ENCODE measurements at regions not wholly inside any gene's neighbourhood (a gene's known extent, or its start where the extent isn't known, plus 50 kb on each side); places are given as distances from the start of the nearest gene placed in this dataset.

DNA sequence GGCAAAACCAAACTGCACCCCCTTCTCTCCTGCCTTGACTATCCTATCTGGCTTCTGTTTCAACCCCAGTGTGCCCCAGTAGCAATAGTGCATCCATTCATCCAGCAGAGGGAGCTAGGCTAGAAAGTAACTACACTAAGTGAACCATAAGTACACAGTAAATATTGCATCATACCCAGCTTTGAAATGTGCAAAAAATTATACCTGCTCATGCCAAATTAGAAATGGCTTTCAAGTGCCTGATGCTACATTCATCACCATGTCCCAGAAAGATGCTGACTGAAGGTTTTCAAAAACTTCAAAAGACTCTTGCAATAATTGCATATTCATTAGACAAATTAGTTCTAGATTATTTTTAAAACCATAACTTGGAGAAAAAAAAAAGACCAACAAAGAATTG lies 153.5 kb downstream of the PRELID2 start (continued):
- TF ChIP-seq, protein P1, sequence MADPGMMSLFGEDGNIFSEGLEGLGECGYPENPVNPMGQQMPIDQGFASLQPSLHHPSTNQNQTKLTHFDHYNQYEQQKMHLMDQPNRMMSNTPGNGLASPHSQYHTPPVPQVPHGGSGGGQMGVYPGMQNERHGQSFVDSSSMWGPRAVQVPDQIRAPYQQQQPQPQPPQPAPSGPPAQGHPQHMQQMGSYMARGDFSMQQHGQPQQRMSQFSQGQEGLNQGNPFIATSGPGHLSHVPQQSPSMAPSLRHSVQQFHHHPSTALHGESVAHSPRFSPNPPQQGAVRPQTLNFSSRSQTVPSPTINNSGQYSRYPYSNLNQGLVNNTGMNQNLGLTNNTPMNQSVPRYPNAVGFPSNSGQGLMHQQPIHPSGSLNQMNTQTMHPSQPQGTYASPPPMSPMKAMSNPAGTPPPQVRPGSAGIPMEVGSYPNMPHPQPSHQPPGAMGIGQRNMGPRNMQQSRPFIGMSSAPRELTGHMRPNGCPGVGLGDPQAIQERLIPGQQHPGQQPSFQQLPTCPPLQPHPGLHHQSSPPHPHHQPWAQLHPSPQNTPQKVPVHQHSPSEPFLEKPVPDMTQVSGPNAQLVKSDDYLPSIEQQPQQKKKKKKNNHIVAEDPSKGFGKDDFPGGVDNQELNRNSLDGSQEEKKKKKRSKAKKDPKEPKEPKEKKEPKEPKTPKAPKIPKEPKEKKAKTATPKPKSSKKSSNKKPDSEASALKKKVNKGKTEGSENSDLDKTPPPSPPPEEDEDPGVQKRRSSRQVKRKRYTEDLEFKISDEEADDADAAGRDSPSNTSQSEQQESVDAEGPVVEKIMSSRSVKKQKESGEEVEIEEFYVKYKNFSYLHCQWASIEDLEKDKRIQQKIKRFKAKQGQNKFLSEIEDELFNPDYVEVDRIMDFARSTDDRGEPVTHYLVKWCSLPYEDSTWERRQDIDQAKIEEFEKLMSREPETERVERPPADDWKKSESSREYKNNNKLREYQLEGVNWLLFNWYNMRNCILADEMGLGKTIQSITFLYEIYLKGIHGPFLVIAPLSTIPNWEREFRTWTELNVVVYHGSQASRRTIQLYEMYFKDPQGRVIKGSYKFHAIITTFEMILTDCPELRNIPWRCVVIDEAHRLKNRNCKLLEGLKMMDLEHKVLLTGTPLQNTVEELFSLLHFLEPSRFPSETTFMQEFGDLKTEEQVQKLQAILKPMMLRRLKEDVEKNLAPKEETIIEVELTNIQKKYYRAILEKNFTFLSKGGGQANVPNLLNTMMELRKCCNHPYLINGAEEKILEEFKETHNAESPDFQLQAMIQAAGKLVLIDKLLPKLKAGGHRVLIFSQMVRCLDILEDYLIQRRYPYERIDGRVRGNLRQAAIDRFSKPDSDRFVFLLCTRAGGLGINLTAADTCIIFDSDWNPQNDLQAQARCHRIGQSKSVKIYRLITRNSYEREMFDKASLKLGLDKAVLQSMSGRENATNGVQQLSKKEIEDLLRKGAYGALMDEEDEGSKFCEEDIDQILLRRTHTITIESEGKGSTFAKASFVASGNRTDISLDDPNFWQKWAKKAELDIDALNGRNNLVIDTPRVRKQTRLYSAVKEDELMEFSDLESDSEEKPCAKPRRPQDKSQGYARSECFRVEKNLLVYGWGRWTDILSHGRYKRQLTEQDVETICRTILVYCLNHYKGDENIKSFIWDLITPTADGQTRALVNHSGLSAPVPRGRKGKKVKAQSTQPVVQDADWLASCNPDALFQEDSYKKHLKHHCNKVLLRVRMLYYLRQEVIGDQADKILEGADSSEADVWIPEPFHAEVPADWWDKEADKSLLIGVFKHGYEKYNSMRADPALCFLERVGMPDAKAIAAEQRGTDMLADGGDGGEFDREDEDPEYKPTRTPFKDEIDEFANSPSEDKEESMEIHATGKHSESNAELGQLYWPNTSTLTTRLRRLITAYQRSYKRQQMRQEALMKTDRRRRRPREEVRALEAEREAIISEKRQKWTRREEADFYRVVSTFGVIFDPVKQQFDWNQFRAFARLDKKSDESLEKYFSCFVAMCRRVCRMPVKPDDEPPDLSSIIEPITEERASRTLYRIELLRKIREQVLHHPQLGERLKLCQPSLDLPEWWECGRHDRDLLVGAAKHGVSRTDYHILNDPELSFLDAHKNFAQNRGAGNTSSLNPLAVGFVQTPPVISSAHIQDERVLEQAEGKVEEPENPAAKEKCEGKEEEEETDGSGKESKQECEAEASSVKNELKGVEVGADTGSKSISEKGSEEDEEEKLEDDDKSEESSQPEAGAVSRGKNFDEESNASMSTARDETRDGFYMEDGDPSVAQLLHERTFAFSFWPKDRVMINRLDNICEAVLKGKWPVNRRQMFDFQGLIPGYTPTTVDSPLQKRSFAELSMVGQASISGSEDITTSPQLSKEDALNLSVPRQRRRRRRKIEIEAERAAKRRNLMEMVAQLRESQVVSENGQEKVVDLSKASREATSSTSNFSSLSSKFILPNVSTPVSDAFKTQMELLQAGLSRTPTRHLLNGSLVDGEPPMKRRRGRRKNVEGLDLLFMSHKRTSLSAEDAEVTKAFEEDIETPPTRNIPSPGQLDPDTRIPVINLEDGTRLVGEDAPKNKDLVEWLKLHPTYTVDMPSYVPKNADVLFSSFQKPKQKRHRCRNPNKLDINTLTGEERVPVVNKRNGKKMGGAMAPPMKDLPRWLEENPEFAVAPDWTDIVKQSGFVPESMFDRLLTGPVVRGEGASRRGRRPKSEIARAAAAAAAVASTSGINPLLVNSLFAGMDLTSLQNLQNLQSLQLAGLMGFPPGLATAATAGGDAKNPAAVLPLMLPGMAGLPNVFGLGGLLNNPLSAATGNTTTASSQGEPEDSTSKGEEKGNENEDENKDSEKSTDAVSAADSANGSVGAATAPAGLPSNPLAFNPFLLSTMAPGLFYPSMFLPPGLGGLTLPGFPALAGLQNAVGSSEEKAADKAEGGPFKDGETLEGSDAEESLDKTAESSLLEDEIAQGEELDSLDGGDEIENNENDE (IDR thresholded peaks at IDR 0.05; ENCODE audit: low read depth, low read length) = no peak
- TF ChIP-seq CC2D1A (IDR thresholded peaks at IDR 0.05) (peak; percentile 62; the same call in 1 of the 2 replicates), SMARCC2 (IDR thresholded peaks at IDR 0.05; ENCODE audit: low read depth) (no peak), RB1 (IDR thresholded peaks at IDR 0.05; ENCODE audit: low read depth) (peak; percentile 61; the same call in 1 of the 2 replicates), NFE2 (IDR thresholded peaks at IDR 0.05; ENCODE audit: low read depth) (no peak), ERF (CRISPR knock-in tag; IDR thresholded peaks at IDR 0.05) (no peak), CREBBP (IDR thresholded peaks at IDR 0.05; ENCODE audit: low read depth, low read length) (no peak), XRCC5 (IDR thresholded peaks at IDR 0.05; ENCODE audit: low read depth, low read length) (no peak), HNRNPUL1 (IDR thresholded peaks at IDR 0.05; ENCODE audit: low read length) (no peak), EGR1 (conservative IDR thresholded peaks at IDR 0.05) (no peak), TAF7 (tag; IDR thresholded peaks at IDR 0.05) (no peak), ZNF197 (CRISPR knock-in tag; IDR thresholded peaks at IDR 0.05; ENCODE audit: low read depth) (no peak), EP400 (IDR thresholded peaks at IDR 0.05) (peak; percentile 84), DMBX1 (CRISPR knock-in tag; IDR thresholded peaks at IDR 0.05; ENCODE audit: borderline replicate concordance) (peak; percentile 80)
- TF ChIP-seq, protein P2, sequence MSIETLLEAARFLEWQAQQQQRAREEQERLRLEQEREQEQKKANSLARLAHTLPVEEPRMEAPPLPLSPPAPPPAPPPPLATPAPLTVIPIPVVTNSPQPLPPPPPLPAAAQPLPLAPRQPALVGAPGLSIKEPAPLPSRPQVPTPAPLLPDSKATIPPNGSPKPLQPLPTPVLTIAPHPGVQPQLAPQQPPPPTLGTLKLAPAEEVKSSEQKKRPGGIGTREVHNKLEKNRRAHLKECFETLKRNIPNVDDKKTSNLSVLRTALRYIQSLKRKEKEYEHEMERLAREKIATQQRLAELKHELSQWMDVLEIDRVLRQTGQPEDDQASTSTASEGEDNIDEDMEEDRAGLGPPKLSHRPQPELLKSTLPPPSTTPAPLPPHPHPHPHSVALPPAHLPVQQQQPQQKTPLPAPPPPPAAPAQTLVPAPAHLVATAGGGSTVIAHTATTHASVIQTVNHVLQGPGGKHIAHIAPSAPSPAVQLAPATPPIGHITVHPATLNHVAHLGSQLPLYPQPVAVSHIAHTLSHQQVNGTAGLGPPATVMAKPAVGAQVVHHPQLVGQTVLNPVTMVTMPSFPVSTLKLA (conservative IDR thresholded peaks at IDR 0.05) = peak in 1 of 2 experiments; percentile 47; a peak in 1 of 4 replicates
- TF ChIP-seq, protein P3, sequence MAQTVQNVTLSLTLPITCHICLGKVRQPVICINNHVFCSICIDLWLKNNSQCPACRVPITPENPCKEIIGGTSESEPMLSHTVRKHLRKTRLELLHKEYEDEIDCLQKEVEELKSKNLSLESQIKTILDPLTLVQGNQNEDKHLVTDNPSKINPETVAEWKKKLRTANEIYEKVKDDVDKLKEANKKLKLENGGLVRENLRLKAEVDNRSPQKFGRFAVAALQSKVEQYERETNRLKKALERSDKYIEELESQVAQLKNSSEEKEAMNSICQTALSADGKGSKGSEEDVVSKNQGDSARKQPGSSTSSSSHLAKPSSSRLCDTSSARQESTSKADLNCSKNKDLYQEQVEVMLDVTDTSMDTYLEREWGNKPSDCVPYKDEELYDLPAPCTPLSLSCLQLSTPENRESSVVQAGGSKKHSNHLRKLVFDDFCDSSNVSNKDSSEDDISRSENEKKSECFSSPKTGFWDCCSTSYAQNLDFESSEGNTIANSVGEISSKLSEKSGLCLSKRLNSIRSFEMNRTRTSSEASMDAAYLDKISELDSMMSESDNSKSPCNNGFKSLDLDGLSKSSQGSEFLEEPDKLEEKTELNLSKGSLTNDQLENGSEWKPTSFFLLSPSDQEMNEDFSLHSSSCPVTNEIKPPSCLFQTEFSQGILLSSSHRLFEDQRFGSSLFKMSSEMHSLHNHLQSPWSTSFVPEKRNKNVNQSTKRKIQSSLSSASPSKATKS (CRISPR knock-in tag; IDR thresholded peaks at IDR 0.05) = no peak

Measured in K562 (cell line).